DMS 273 (cell line): ENCODE measurements at regions not wholly inside any gene's neighbourhood (a gene's known extent, or its start where the extent isn't known, plus 50 kb on each side); places are given as distances from the start of the nearest gene placed in this dataset.
"Not testable (repeated sequence)": the region's sequence is repeated elsewhere in the genome, so short reads cannot be mapped to it uniquely, and the experiment has no call there.

Experiments
- DNase-seq: peaks from one replicate; lab custom pipeline; 2025; ENCODE audit not compliant: unreplicated experiment; lab: John Stamatoyannopoulos, UW

DNA sequence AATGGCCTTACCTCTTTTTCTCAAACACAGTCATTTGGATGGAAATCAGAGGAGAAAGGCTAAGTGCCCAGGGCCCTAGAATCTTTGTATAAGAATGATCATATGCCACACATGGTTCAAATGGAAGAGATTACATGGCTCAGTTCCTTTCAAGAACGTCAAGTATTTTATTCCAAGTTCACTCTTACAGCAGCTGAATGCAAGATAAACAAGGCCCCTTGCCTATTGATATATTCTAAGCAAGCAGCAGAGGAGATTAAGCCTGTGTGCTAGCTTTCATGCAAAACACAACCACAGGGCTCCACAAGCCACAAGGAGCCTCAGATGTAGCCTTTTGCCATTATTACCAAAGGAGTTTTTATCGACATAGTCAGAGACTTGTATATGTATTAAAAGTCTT, 55.3 kb upstream of the SLCO6A1 start:
- DNase-seq, result no peak

DNA sequence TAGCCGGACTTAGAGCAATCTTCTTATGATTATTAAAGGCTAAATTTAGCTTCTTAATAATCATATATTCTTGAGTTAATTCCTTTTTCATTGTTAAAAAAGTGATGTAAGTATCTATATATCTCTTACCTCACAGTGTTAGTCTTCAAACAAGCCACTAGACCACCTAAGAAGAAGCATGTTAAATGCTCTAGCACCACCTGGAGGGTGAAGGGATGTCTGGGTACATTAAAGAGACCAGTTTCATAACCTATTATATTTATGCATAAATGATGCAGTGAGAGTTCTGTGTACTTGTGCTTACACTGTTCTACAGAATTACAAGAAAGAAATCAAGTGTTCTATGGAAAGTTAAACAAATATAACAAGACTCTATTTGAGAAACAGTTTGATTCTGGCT, 55.9 kb upstream of the SLCO6A1 start:
- DNase-seq, result peak; percentile 65

DNA sequence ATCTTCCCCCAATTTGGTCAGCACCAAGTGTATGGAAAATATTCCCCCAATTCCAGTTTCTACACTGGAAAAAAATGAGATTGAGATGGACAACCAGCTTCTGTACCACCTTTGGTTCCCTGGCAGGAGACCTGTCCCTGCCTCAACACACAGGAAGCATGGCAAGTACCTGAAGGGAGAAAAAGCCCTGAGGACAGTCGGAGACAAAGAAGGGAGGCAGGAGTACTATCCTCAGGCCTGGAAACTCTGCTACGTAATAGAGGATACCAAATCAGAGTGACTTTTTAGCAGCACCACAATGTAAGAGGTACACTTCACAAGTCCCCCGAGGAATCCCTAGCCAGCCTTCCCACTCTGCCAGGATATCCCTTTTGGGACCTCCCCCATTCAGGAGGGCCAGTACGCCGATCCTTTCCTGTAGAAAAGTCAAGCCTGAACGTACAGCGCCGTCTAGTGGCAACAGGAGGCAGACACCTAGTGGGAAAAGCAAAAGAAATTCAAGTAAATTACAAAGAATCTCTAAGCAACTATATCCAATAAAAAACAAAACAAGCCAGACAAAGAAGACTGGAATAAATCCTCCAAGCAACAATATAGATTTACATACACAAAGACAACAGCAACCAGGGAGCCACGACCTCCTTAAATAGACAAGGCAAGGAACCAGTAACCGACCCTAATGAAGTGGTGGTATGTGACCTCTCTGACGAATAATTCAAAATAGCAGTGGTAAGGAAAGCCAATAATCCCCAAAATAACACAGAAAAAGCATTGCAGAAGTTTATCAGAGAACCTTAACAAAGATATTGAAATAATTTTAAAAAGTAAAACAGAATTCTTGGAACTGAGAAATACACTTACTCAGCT, 63.3 kb upstream of the SLCO6A1 start:
- peak; percentile 66 for DNase-seq

DNA sequence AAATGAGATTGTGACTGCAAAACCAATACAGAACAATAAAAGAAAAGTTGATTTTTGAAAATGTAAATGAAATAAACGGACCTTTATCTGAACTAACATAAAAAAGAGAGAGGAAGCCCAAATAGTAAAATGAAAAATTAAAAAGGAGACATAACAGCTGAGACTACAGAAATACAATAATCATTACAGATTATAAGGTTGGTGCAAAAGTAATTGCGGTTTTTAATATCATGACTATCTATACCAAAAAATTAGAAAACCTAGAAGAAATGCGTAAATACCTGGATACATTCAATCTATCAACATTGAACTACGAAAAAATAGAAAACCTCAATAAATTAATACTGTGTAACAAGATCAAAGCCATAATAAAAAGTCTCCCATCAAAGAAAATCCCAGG, 71.9 kb upstream of the SLCO6A1 start:
- no peak for DNase-seq

DNA sequence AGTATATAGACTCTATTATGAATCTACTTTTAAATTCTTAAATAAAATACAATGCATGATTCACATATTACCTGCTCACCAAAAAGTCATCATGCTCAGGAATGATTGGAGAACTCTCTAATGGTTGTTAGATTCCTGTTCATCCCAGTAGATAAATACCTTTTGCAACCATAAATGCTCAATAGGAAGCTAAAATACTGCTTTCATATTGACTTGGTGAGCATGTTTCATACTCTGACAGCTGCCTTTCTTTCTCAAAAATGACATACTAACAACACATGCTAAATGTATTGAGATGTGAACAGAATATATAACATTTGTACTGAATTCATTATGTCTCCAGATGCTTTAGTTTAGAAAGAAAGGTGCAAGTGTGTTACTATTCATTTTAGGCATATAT, 79.6 kb upstream of the SLCO6A1 start:
- DNase-seq, result no peak

DNA sequence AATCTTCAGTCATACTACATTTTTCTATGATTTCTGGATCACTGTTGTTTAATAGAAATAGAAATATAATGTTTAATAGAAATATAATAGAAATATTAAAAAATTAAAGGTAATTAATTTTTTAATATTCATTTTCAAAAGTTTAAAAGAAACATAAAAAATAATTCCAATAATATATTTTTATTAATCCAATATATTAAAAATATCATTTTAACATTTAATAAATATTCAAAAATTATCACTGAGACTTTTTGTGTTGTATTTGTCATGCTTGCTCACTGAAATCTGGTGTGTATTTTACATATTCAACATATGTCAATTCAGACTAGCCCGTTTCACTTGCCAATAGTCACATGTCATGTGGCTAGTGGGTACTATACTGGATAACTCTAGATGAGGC, 80.6 kb upstream of the SLCO6A1 start:
- DNase-seq, result peak; percentile 17

DNA sequence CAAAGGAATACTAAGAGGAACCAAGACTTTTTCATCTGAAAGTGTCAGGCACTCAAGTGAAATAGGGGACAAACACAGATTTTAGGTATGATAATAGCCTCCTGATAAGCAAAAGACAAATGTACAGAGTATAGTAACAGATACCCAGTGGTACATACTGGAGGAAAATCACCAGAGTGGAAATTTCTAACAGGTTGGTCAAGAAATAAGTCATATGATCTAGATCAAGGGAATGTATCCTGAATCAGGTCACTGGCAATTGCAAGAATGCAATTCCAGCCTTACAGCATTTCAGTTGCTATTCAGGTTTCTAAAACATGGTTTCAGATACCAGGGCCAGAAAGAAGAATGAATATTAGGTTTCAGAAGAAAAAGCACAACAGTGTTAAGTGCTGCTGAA, 82.2 kb upstream of the SLCO6A1 start:
- DNase-seq, result no peak

DNA sequence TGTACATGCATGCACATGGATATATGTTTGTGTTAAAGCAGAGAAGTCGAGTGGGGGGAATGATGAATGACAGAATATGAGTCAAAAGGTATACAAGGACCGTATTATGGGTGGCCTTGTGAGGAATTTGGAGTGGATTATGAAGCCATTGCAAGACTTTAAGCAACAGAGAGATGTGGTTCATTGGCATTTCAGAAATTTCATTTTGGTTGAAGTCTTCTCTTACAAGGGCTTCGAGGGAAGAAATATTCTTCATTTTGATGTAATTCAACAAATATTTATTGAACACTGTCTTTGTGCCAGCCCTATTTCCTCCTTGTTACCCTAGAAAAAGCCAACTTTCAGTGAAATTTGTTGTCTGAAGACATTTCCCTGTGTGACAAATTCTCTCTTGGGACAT, 83.9 kb upstream of the SLCO6A1 start:
- no peak for DNase-seq

DNA sequence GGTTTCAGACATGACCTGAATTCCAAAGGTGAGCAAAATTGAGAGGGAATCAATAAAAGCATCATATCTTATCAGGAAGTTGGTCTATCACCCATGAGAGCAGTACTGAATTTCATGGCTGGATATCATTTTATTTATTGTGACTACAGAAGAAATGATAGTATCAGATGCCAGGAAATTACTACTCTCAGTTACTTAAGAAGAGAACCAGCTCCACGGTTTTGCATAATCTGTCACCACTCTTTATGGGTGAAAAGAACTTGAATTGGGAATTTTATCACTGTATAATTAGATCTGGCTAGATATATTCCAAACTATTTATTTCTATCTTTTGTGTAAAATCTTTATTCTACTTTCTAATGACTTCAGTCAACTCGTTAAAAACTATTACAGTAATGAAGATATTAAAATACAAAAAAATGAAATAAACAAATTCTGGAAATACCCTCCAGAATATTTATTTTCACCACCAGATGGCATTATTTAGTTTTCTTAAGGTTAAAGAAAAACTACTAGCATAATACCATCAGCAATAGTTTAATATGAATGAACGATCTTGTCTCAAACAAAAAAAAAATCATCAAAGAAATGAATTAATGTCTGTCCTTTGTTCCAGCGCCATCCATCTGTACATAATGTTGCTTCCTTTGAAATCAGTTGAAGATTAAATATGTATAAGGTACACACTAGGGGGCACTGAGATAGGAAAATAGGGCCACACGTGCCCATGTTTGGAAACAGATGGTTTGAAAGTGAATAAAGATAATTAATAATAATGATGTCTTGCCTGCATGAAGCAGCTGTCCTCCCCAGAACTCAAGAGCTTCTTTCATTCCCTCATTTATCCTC, 84.7 kb upstream of the SLCO6A1 start:
- DNase-seq, result peak; percentile 93

DNA sequence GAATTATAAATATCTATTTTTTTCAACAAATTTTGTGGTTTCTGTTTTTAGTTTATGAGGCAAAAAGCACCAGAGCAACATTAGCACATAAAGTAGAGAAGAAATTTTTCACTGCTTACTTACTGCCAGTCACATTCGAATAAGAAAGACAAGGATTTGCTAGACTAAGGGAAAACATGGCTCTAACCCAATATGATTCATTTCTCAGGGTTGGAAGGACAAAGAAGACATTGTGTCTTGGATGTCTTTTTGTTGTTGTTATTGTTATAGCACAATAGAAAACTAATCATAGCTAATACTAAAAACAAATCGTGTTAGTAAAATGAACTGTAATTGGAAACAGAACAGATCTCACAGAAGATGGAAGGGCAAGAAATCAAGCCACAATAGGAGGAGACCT, 90.9 kb upstream of the SLCO6A1 start:
- no peak for DNase-seq

DNA sequence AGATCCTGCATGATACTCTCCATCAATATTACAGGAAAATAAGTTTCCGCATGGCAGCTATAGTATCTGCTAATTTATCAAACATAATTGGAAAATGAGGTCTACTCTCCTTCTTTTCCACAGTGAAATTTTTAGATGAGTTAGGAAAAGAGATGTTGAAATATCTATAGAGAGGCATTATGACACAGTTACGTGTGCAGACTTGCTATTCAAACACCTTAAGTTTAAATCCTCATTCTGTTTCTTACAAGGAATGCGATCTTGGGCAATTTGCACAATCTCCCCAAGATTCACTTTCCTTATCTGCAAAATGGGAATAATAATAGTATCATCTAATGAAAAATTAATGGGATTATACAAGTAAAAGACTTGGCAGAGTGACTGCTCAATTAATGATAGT, 91.7 kb upstream of the SLCO6A1 start:
- no peak for DNase-seq

DNA sequence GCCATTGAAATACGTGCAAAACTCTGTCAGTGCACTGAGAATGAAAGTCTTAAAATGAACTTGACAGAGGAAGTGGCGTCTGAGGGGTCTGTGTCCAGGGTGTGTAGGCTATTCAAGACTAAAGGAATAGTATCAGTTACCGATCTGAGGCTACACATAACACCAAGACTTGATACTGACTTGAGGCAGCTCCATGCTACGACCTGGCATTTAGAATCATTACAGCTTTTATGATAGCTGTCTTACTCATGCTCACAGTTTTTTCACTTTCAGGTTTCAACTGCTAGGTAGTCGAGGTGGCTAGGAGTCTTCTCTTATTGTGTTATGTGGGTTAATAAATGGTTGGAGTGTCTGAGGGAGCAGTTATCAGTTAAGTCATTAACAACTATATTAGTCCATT, 92.8 kb upstream of the SLCO6A1 start:
- no peak for DNase-seq

DNA sequence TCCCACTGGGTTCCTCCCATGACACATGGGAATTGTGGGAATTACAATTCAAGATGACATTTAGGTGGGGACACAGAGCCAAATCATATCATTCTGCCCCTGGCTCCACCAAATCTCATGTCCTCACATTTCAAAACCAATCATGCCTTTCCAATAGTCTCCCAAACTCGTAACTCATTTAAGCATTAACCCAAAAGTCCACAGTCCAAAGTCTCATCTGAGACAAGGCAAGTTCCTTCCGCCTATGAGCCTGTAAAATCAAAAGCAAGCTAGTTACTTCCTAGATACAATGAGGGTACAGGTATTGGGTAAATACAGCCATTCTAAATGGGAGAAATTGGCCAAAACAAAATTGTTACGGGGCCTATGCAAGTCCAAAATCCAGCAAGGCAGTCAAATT, 93.8 kb upstream of the SLCO6A1 start:
- not testable (repeated sequence) for DNase-seq

DNA sequence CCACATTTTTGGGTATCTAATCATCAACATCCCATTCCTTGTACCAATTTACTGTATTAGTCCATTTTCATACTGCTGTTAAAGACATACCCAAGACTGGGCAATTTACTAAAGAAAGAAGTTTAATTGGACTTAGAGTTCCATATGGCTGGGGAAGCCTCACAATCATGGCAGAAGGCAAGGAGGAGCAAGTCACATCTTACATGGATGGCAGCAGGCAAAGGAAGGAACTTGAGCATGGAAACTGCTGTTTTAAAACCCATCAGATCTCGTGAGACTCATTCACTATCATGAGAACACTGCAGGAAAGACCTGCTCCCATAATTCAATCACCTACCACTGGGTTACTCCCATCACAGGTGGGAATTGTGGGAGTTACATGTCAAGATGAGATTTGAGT, 95.4 kb upstream of the SLCO6A1 start:
- no peak for DNase-seq

DNA sequence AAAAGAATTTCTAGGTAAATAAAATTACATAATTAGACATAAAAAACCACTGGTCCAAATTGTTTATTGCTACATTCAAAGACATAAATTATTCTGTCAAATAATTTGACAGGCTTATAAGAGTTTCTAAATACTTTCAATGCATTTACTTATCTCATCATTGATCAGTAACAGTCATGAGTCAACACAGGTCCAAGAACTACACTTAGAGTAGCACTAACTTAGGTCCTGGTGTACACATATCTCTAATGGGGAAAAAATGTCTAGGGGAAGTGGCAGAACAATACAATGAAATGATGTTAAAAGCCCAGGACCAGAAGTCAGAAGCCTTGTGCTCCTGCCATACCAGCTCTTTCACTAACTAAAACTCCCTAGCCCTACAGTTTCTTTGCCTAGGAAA, 96.5 kb upstream of the SLCO6A1 start:
- no peak for DNase-seq

DNA sequence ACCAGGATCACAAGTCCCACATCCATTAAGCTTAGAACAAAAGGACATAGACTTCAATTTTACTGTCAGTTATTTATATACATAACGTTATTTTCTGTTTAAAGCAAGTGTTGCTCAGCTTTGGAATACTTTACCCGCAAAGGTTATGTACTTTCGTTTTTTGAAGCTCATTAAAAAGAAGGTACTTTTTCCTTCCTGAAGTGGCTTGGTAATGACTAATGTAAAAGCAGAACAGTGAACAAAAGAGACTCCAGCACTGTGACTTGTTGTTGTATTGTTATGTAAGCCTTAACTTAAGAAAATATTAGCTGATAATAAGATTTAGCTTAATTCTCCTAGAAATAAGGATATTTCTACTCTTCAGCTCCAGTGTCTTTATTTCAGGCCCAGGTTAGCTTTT, 97.3 kb upstream of the SLCO6A1 start:
- no peak for DNase-seq

DNA sequence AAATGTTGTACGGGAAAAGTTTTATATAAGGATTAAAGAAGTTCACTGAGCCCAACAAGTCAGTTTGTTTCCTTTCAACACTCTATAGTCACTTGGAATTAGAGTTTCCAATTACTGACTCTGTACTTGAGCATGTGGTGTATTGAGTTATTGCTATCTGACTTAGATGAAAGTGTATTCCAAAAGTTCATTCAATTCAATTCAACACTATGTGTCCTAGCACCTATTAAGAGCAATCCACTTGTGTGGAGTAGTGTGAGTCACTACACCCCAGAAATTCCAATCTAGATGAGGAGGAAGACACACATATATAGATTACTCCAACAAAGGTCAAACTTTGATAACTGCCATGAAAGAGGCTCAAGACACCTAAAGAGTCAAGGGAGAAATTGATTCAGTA, 98.2 kb upstream of the SLCO6A1 start:
- no peak for DNase-seq

DNA sequence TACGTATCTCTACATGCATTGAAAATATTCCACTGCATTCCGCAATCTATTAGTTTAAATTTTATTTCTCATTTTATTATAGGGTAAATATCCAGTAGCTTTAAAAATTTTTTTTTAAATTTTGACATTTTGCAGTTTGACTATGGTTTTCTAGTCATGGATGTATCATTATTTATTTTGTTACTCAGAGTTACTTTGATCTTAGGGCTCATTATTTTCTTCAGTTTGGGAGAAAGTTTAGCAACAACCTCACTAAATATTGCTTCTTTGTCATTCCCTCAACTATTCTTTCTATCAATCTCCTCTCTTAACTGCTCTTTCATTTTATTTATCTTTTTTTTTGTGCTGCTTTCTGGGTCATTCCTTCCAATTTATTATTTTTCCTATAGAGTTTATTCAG, 100.5 kb upstream of the SLCO6A1 start:
- DNase-seq, result no peak

DNA sequence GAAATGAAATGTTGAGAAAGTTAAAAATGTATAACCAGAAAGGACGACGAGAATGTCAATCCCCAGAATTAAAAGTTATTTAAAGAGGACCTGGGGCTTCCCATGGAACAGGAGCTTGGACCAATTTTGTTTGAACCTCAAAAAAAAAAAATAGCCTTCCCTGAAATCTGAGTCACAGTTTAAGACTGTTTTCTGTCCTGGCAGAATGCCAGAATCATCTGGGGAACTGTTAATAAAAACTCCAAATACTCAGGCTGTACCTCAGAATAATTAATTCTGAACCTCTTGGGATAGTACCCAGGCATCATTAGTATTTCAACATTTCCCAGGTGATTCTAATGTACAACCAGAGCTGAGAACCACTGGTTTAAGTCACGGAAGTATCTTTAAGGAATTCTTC, 102.2 kb upstream of the SLCO6A1 start:
- DNase-seq, result peak; percentile 58

DNA sequence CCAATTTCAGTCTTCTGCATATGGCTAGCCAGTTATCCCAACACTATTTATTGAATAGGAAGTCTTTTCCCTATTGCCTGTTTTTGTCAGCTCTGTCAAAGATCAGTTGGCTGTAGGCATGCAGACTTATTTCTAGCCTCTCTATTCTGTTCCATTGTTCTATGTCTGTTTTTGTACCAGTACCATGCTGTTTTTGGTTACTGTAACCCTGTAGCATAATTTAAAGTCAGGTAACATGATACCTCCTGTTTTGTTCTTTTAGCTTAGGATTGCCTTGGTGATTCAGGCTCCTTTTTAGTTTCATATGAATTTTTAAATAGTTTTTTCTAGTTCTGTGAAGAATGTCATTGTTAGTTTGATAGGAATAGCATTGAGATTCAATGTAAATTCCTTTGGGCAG, 104.9 kb upstream of the SLCO6A1 start:
- DNase-seq, result no peak

DNA sequence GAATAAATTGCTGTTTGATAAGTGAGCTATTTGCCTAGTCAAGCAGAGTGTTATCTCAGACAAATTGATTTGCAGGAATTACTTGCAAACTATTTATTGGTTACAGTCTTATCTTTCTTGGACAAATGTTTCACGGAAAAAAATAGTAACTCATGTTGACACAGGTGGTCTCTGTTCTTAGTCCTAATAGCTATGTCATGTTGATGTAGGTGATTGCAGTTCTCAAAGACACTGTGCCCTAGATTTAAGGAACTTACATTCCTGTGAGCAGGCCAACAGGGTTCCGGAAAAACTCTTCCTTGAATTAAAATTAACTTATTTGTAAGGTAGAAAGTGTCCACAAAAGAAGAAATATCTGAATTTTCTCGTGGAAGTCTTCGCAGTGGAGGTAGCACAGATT, 109.6 kb upstream of the SLCO6A1 start:
- no peak for DNase-seq

DNA sequence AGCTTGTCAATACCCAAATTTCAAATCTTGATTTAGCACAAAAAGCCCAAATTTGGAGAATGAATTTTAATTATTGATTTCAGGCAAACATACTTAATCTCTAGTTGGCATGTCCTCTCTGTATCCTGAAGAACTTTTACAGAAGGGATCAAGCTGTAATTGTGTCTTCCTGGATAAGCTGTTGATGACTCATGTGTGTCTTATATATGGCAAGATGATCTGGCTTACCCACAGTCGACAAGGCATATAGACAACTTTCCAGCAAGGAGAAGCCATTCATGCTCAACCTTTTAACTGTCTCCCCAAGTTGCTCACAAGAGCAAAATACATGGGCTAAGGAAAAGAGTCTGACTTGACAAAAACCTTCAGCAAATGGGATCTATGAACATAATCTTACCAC, 112.5 kb upstream of the SLCO6A1 start:
- no peak for DNase-seq
